Upper lobe of left lung (tissue), 4 donors: ENCODE measurements at regions not wholly inside any gene's neighbourhood (a gene's known extent, or its start where the extent isn't known, plus 50 kb on each side); places are given as distances from the start of the nearest gene placed in this dataset.

Experiments
- EP300 ChIP-seq, 4 donors: sonication (generic); formaldehyde crosslinking; IDR thresholded peaks; one replicate each; pipeline ENCODE4 v1.5.1; 2017; ENCODE audit warnings: antibody characterized with exemption in 4 of 4, control low read depth in 2 of 4
- POLR2A ChIP-seq, 4 donors: fragments of 450-650 bp; IDR thresholded peaks; one replicate each; pipeline ENCODE4 v1.5.1; 2016 to 2017; ENCODE audit warnings: antibody characterized with exemption in 4 of 4, mild to moderate bottlenecking in 2 of 4
- TF ChIP-seq, protein P1 (sequence below), 6 experiments: fragments of 450-650 bp in 4 of 6; fragments of 200-600 bp in 2 of 6; sonication (generic) in 2 of 6; IDR thresholded peaks; one replicate each; pipeline ENCODE4 v1.5.1; 2016 to 2019; ENCODE audit warnings: antibody characterized with exemption in 6 of 6

DNA sequence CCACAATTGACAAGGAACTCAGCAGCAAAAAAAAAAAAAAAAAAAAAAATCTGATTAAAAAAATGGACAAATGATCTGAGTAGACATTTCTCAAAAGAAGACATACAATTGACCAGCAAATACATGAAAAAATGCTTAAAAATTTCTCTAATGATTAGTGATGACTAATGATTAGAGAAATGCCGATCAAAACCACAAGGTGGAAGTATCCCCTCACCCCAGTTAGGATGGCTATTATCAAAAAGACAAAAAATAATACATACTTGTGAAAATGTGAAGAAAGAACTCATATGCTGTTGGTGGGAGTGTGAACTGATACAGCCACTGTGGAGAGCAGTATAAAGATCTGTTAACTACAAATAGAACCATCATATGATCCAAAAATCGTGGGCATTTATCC is 245.3 kb downstream of the OSTF1 start:
- TF ChIP-seq EP300 (IDR thresholded peaks at IDR 0.05) (no peak), POLR2A (IDR thresholded peaks at IDR 0.05) (no peak)
- TF ChIP-seq, protein P1, sequence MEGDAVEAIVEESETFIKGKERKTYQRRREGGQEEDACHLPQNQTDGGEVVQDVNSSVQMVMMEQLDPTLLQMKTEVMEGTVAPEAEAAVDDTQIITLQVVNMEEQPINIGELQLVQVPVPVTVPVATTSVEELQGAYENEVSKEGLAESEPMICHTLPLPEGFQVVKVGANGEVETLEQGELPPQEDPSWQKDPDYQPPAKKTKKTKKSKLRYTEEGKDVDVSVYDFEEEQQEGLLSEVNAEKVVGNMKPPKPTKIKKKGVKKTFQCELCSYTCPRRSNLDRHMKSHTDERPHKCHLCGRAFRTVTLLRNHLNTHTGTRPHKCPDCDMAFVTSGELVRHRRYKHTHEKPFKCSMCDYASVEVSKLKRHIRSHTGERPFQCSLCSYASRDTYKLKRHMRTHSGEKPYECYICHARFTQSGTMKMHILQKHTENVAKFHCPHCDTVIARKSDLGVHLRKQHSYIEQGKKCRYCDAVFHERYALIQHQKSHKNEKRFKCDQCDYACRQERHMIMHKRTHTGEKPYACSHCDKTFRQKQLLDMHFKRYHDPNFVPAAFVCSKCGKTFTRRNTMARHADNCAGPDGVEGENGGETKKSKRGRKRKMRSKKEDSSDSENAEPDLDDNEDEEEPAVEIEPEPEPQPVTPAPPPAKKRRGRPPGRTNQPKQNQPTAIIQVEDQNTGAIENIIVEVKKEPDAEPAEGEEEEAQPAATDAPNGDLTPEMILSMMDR (IDR thresholded peaks at IDR 0.05): peak in 2 of 6 experiments; percentile 29 to 34
